HCT116 (cell line): ENCODE measurements at regions not wholly inside any gene's neighbourhood (a gene's known extent, or its start where the extent isn't known, plus 50 kb on each side); places are given as distances from the start of the nearest gene placed in this dataset.
"Not testable (repeated sequence)": the region's sequence is repeated elsewhere in the genome, so short reads cannot be mapped to it uniquely, and the experiment has no call there.

Source experiments
- ATAC-seq: fragments of 200-7000 bp; cut with Tn5 transposase; 2 replicates; pipeline ENCODE4 v1.9.1; 2020; ENCODE audit warnings: mild to moderate bottlenecking, moderate library complexity
- BruUV-seq: library from RNA; stranded (reverse); fragments of 400-500 nt; replicated peaks from 2 replicates; lab custom pipeline; 2021; lab: Mats Ljungman, UMichigan
- CTCF ChIA-PET: fragments of 300-600 bp; sonication (Branson Sonifier 250); formaldehyde crosslinking; loops from one replicate; lab custom pipeline; 2021; ENCODE audit warnings: antibody characterized with exemption; lab: Charles Lee
- POLR2A ChIA-PET: fragments of 300-600, 350-600 bp; sonication (Branson Sonifier 250); formaldehyde crosslinking; loops from one replicate; lab custom pipeline; 2021; ENCODE audit warnings: antibody characterized with exemption; lab: Charles Lee
- RAD21 ChIA-PET, 2 experiments: fragments of 300-600 bp; sonication (Branson Sonifier 250); formaldehyde crosslinking; loops; one replicate each; lab custom pipeline; 2023; ENCODE audit warnings: low total read pairs in 2 of 2; ENCODE audit not compliant: uncharacterized antibody in 2 of 2, unreplicated experiment in 2 of 2, low non-redundant PET in 1 of 2; lab: Charles Lee
- DNase-seq: peaks from one replicate; pipeline ENCODE4 v3.0.0-alpha.2; 2010; ENCODE audit warnings: low read depth, low spot score
- H2AFZ ChIP-seq: fragments of 200-600 bp; shearing (Covaris generic), sonication (generic); 2 replicates; pipeline ENCODE4 v1.6.1; 2017; ENCODE audit warnings: low read depth, mixed run types, mixed read lengths, antibody characterized with exemption, low read length; ENCODE audit not compliant: poor library complexity, severe bottlenecking
- H3K27ac ChIP-seq: 2 replicates; pipeline ENCODE4 v1.5.1; 2012; ENCODE audit warnings: low read depth, low read length
- H3K27me3 ChIP-seq: fragments of 200-600 bp; sonication (generic); 2 replicates; pipeline ENCODE4 v1.6.1; 2016; ENCODE audit warnings: mixed run types, low read length, mixed read lengths; ENCODE audit not compliant: insufficient read depth
- H3K36me3 ChIP-seq, 2 experiments: fragments of 200-500 bp in 1 of 2; fragments of 200-600 bp in 1 of 2; sonication (Bioruptor generic) in 1 of 2; sonication (generic) in 1 of 2; 2 replicates each; pipeline versions ENCODE4 v1.5.1 to v1.6.1; 2014 to 2016; ENCODE audit warnings: low read length in 2 of 2, inconsistent platforms in 1 of 2, mixed read lengths in 1 of 2, mixed run types in 1 of 2; ENCODE audit not compliant: insufficient read depth in 2 of 2, control insufficient read depth in 1 of 2
- H3K4me1 ChIP-seq, 2 experiments: fragments of 200-600 bp in 1 of 2; sonication (generic) in 1 of 2; 2 replicates each; pipeline versions ENCODE4 v1.5.1 to v1.6.1; 2012 to 2017; ENCODE audit warnings: low read length in 2 of 2, inconsistent platforms in 1 of 2, mild to moderate bottlenecking in 1 of 2, mixed read lengths in 1 of 2, mixed run types in 1 of 2, moderate library complexity in 1 of 2; ENCODE audit not compliant: insufficient read depth in 2 of 2, control insufficient read depth in 1 of 2
- H3K4me2 ChIP-seq: fragments of 200-600 bp; sonication (generic); 2 replicates; pipeline ENCODE4 v1.6.1; 2017; ENCODE audit warnings: mixed run types, low read length, mixed read lengths
- H3K4me3 ChIP-seq, 2 experiments: fragments of 200-600 bp in 1 of 2; sonication (generic) in 1 of 2; replicated peaks in 1 of 2; 2 replicates each; pipeline ENCODE4 v1.5.1; 2011 to 2016; ENCODE audit warnings: low read length in 2 of 2, control low read depth in 1 of 2, low read depth in 1 of 2, mild to moderate bottlenecking in 1 of 2, mixed read lengths in 1 of 2, mixed run types in 1 of 2
- H3K79me2 ChIP-seq: fragments of 200-600 bp; sonication (generic); 2 replicates; pipeline ENCODE4 v1.6.1; 2017; ENCODE audit warnings: mild to moderate bottlenecking, mixed run types, low read length, moderate library complexity, mixed read lengths; ENCODE audit not compliant: insufficient read depth
- H3K9ac ChIP-seq: fragments of 200-600 bp; sonication (generic); 2 replicates; pipeline ENCODE4 v1.6.1; 2016; ENCODE audit warnings: low read length, mixed read lengths
- H3K9me2 ChIP-seq: fragments of 200-600 bp; sonication (generic), shearing (Covaris generic); 2 replicates; pipeline ENCODE4 v1.6.1; 2017; ENCODE audit warnings: mixed run types, mild to moderate bottlenecking, moderate library complexity; ENCODE audit not compliant: insufficient read depth
- H3K9me3 ChIP-seq, 2 experiments: fragments of 200-500 bp in 1 of 2; fragments of 200-600 bp in 1 of 2; sonication (Bioruptor generic) in 1 of 2; sonication (generic) in 1 of 2; 2 replicates each; pipeline ENCODE4 v1.6.1; 2014 to 2017; ENCODE audit warnings: low read length in 2 of 2, mixed read lengths in 2 of 2, inconsistent platforms in 1 of 2, low read depth in 1 of 2, mild to moderate bottlenecking in 1 of 2, mixed run types in 1 of 2, moderate library complexity in 1 of 2; ENCODE audit not compliant: control insufficient read depth in 1 of 2, insufficient read depth in 1 of 2
- H4K20me1 ChIP-seq: fragments of 200-600 bp; sonication (generic), shearing (Covaris generic); 2 replicates; pipeline ENCODE4 v1.6.1; 2017; ENCODE audit warnings: mixed run types, mild to moderate bottlenecking, moderate library complexity; ENCODE audit not compliant: insufficient read depth
- CBX3 ChIP-seq: IDR thresholded peaks from 2 replicates; pipeline ENCODE4 v1.6.1; 2012; ENCODE audit warnings: low read depth
- ELF1 ChIP-seq: IDR thresholded peaks from 2 replicates; pipeline ENCODE4 v1.6.1; 2012; ENCODE audit warnings: low read depth, borderline replicate concordance
- EZH2 ChIP-seq: fragments of 200-600 bp; sonication (generic); IDR thresholded peaks from 2 replicates; pipeline ENCODE4 v1.6.1; 2017; ENCODE audit warnings: antibody characterized with exemption, mixed run types
- EZH2phosphoT487 ChIP-seq: fragments of 200-600 bp; IDR thresholded peaks from 2 replicates; pipeline ENCODE4 v1.6.1; 2018; ENCODE audit warnings: antibody characterized with exemption, borderline replicate concordance
- JUND ChIP-seq: IDR thresholded peaks from 2 replicates; pipeline ENCODE4 v1.6.1; 2012
- POLR2A ChIP-seq: IDR thresholded peaks from 2 replicates; pipeline ENCODE4 v1.7.0; 2011; ENCODE audit warnings: borderline replicate concordance; ENCODE audit not compliant: insufficient read depth, insufficient read length; ENCODE audit errors: extremely low read depth
- SP1 ChIP-seq: IDR thresholded peaks from 2 replicates; pipeline ENCODE4 v1.6.1; 2012; ENCODE audit warnings: low read depth
- SRF ChIP-seq: IDR thresholded peaks from 2 replicates; pipeline ENCODE4 v1.6.1; 2012; ENCODE audit warnings: low read depth
- ZNF274 ChIP-seq: fragments of 200-500 bp; sonication (Bioruptor generic); IDR thresholded peaks from 2 replicates; pipeline ENCODE4 v1.6.1; 2014; ENCODE audit warnings: mild to moderate bottlenecking, low read depth, low read length, inconsistent platforms
- intact Hi-C: fragments of 100-400 bp; cut with micrococcal nuclease; formaldehyde crosslinking; loops from 2 replicates; pipeline ENCODE4 v1.10.0; 2022
- TF ChIP-seq, protein P1 (sequence below): IDR thresholded peaks from 2 replicates; pipeline ENCODE4 v1.6.1; 2012; ENCODE audit warnings: low read depth
- TF ChIP-seq, protein P2 (sequence below): IDR thresholded peaks from 2 replicates; pipeline ENCODE4 v1.6.1; 2012

DNA sequence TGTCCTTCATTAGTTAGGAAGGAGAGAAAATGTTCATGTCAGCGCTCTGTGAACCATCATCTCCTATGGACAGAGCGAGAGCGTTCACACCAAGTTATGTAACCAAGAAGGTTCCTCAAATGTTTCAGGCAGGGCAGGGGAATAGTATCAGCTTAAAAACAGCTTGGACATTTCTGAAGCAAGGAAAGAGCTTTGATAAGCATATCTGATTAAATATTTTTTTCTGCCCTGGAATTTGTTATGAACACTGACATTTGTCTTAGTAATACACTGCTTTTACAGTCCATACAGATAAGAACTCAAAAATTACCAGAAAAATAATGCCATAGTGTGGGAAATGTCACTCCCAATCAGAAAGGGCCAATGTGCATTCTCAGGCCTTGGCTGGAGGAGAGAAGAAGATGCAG lies 66.3 kb upstream of the LIFR start:
- Histone ChIP-seq H4K20me1 (no peaks in the 10 kb centered on the region), H3K36me3 (no peaks in the 10 kb centered on the region), H2AFZ (no peak overlapping the region), H3K79me2 (no peaks in the 10 kb centered on the region), H3K9me2 (no peaks in the 10 kb centered on the region), H3K4me2 (no peak overlapping the region), H3K9me3 (no peaks in the 10 kb centered on the region), H3K4me1 (no peaks in the 10 kb centered on the region), H3K4me3 (no peak overlapping the region), H3K9ac (no peak overlapping the region), H3K27ac (no peak overlapping the region), H3K27me3 (no peaks in the 10 kb centered on the region)
- ChIA-PET CTCF (no interaction called here), RAD21 (no interaction called here), POLR2A (interaction anchor here (1.5 kb wide), 1 partner anchor 14 kb away, joined by 3 read pairs; no protein-coding TSS in a partner anchor)
- ATAC-seq: no peak
- intact Hi-C loops: no loop called here
- TF ChIP-seq POLR2A (no peak), EZH2phosphoT487 (no peak), SP1 (no peak), ZNF274 (no peak), CBX3 (no peak), SRF (no peak), ELF1 (no peak), JUND (no peak), EZH2 (no peak)
- TF ChIP-seq, protein P1, sequence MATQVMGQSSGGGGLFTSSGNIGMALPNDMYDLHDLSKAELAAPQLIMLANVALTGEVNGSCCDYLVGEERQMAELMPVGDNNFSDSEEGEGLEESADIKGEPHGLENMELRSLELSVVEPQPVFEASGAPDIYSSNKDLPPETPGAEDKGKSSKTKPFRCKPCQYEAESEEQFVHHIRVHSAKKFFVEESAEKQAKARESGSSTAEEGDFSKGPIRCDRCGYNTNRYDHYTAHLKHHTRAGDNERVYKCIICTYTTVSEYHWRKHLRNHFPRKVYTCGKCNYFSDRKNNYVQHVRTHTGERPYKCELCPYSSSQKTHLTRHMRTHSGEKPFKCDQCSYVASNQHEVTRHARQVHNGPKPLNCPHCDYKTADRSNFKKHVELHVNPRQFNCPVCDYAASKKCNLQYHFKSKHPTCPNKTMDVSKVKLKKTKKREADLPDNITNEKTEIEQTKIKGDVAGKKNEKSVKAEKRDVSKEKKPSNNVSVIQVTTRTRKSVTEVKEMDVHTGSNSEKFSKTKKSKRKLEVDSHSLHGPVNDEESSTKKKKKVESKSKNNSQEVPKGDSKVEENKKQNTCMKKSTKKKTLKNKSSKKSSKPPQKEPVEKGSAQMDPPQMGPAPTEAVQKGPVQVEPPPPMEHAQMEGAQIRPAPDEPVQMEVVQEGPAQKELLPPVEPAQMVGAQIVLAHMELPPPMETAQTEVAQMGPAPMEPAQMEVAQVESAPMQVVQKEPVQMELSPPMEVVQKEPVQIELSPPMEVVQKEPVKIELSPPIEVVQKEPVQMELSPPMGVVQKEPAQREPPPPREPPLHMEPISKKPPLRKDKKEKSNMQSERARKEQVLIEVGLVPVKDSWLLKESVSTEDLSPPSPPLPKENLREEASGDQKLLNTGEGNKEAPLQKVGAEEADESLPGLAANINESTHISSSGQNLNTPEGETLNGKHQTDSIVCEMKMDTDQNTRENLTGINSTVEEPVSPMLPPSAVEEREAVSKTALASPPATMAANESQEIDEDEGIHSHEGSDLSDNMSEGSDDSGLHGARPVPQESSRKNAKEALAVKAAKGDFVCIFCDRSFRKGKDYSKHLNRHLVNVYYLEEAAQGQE: no peak
- TF ChIP-seq, protein P2, sequence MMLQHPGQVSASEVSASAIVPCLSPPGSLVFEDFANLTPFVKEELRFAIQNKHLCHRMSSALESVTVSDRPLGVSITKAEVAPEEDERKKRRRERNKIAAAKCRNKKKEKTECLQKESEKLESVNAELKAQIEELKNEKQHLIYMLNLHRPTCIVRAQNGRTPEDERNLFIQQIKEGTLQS: no peak
- BruUV-seq: no TSS peak
- no peak for DNase-seq

DNA sequence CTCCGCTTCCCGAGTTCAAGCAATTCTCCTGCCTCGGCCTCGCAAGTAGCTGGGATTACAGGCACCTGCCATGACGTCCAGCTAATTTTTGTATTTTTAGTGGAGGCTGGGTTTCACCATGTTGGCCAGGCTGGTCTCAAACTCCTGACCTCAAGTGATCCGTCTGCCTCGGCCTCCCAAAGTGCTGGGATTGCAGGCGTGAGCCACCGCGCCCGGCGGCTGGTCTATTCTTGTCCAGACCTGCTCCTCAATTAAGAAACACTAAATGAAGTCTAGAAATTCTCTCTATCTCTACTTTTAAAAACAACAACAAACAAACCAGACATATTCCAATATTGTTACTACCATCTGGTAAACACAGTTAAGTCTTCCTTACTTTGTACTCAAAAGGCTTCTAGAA lies 68.1 kb upstream of the LIFR start:
- CTCF ChIA-PET, H3K27ac ChIP-seq, H2AFZ ChIP-seq, ATAC-seq, H3K9me3 ChIP-seq, intact Hi-C loops, H3K79me2 ChIP-seq, H3K36me3 ChIP-seq, DNase-seq, H3K9ac ChIP-seq, H4K20me1 ChIP-seq, H3K9me2 ChIP-seq, H3K4me1 ChIP-seq, RAD21 ChIA-PET, BruUV-seq, POLR2A ChIA-PET, H3K4me3 ChIP-seq, H3K27me3 ChIP-seq, H3K4me2 ChIP-seq: not testable (repeated sequence)

DNA sequence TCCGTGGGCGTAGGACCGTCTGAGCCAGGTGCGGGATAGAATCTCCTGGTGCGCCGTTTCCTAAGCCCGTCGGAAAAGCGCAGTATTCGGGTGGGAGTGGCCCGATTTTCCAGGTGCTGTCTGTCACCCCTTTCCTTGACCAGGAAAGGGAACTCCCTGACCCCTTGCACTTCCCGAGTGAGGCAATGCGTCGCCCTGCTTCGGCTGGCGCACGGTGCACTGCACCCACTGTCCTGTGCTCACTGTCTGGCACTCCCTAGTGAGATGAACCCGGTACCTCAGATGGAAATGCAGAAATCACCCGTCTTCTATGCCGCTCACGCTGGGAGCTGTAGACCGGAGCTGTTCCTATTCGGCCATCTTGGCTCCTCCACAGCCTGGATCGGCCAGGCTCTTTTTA lies 74.9 kb upstream of the LIFR start:
- H3K9me2 ChIP-seq, RAD21 ChIA-PET, H3K36me3 ChIP-seq, H3K4me1 ChIP-seq, H3K9me3 ChIP-seq, H3K79me2 ChIP-seq, DNase-seq, H3K4me2 ChIP-seq, H4K20me1 ChIP-seq, intact Hi-C loops, ATAC-seq, H3K27me3 ChIP-seq, H3K4me3 ChIP-seq, H2AFZ ChIP-seq, POLR2A ChIA-PET, BruUV-seq, H3K27ac ChIP-seq, H3K9ac ChIP-seq, CTCF ChIA-PET: not testable (repeated sequence)
